Panc1 (cell line): ENCODE measurements at regions not wholly inside any gene's neighbourhood (a gene's known extent, or its start where the extent isn't known, plus 50 kb on each side); places are given as distances from the start of the nearest gene placed in this dataset.

Source experiments
- CTCF ChIP-seq: fragments of 450-650 bp; IDR thresholded peaks from 2 replicates; pipeline ENCODE4 v1.5.1; 2017; ENCODE audit warnings: mild to moderate bottlenecking
- POLR2AphosphoS5 ChIP-seq: IDR thresholded peaks from 2 replicates; pipeline ENCODE4 v1.6.1; 2012; ENCODE audit warnings: mild to moderate bottlenecking, low read depth, low read length, moderate library complexity
- REST ChIP-seq, 2 experiments: IDR thresholded peaks; 2 replicates each; pipeline ENCODE4 v1.6.1; 2011 to 2012; ENCODE audit warnings: low read depth in 2 of 2, control low read depth in 1 of 2, low read length in 1 of 2, mild to moderate bottlenecking in 1 of 2, moderate library complexity in 1 of 2; ENCODE audit not compliant: insufficient read depth in 1 of 2
- SIN3A ChIP-seq: IDR thresholded peaks from 2 replicates; pipeline ENCODE4 v1.6.1; 2012; ENCODE audit warnings: low read depth, mild to moderate bottlenecking, low read length, moderate library complexity, borderline replicate concordance; ENCODE audit not compliant: insufficient read depth

GRCh38 chr15:58314593-58315216 is 117.1 kb upstream of the LIPC start:
- TF ChIP-seq CTCF (no peak), POLR2AphosphoS5 (no peak), REST (IDR thresholded peaks at IDR 0.05; ENCODE audit: insufficient read depth in 1 of 2, low read depth in 2 of 2, low read length in 1 of 2) (no peak), SIN3A (no peak)
